Stimulated activated CD8-positive, alpha-beta memory T cell treated with anti-CD3 and anti-CD28 coated beads, Interleukin-7, amount 100 ng/mL, for 4 hours (primary cell): ENCODE measurements at regions not wholly inside any gene's neighbourhood (a gene's known extent, or its start where the extent isn't known, plus 50 kb on each side); places are given as distances from the start of the nearest gene placed in this dataset.
A peak's percentile ranks its signal among the peaks of the same experiment; 100 is the strongest.
"Not testable (repeated sequence)": the region's sequence is repeated elsewhere in the genome, so short reads cannot be mapped to it uniquely, and the experiment has no call there.

ENCODE experiments used
- DNase-seq, 2 donors: peaks; one replicate each; pipeline ENCODE4 v3.0.0-alpha.2; 2020; ENCODE audit warnings: low read depth in 2 of 2

- no peak for DNase-seq
Observed at GRCh38 chr5:155761502-155761901, 565.5 kb upstream of the SGCD start.

- no peak for DNase-seq
Observed at GRCh38 chr5:155765715-155766114, 561.2 kb upstream of the SGCD start.

GRCh38 chr5:155767470-155767869 lies 559.5 kb upstream of the SGCD start:
- no peak for DNase-seq

- no peak for DNase-seq
Observed at GRCh38 chr5:155768332-155768731, 558.6 kb upstream of the SGCD start.

- no peak for DNase-seq
Observed at GRCh38 chr5:155772009-155772662, 554.8 kb upstream of the SGCD start.

GRCh38 chr5:155773680-155774079 lies 553.3 kb upstream of the SGCD start:
- DNase-seq, result peak in 1 of 2 donors; percentile 25

- no peak for DNase-seq
Observed at GRCh38 chr5:155780260-155780659, 546.7 kb upstream of the SGCD start.

- no peak for DNase-seq
Observed at GRCh38 chr5:155783246-155783645, 543.7 kb upstream of the SGCD start.

- no peak for DNase-seq
Observed at GRCh38 chr5:155783791-155784190, 543.2 kb upstream of the SGCD start.

- DNase-seq, result no peak
Observed at GRCh38 chr5:155786108-155786507, 540.9 kb upstream of the SGCD start.

GRCh38 chr5:155792873-155793272 lies 534.1 kb upstream of the SGCD start:
- DNase-seq, result no peak

- DNase-seq, result no peak
Observed at GRCh38 chr5:155794795-155795194, 532.2 kb upstream of the SGCD start.

GRCh38 chr5:155799308-155799707 lies 527.7 kb upstream of the SGCD start:
- no peak for DNase-seq

GRCh38 chr5:155807884-155808576 lies 518.9 kb upstream of the SGCD start:
- DNase-seq, result no peak

- DNase-seq, result no peak
Observed at GRCh38 chr5:155815248-155815647, 511.7 kb upstream of the SGCD start.

- no peak for DNase-seq
Observed at GRCh38 chr5:155822177-155822576, 504.8 kb upstream of the SGCD start.

- no peak for DNase-seq
Observed at GRCh38 chr5:155826611-155827507, 500.1 kb upstream of the SGCD start.

- DNase-seq, result not testable (repeated sequence)
Observed at GRCh38 chr5:155827508-155827815, 499.5 kb upstream of the SGCD start.

GRCh38 chr5:155827949-155828348 lies 499.0 kb upstream of the SGCD start:
- no peak for DNase-seq

GRCh38 chr5:155831491-155831890 lies 495.5 kb upstream of the SGCD start:
- no peak for DNase-seq

- no peak for DNase-seq
Observed at GRCh38 chr5:155833287-155833686, 493.7 kb upstream of the SGCD start.

GRCh38 chr5:155834271-155834975 lies 492.5 kb upstream of the SGCD start:
- no peak for DNase-seq
